HG02610 (cell line): ENCODE measurements at regions not wholly inside any gene's neighbourhood (a gene's known extent, or its start where the extent isn't known, plus 50 kb on each side); places are given as distances from the start of the nearest gene placed in this dataset.

Source experiments
- ATAC-seq: cut with Tn5 transposase; IDR thresholded peaks from one replicate; pipeline ENCODE4 v1.9.1; 2021; ENCODE audit warnings: mild to moderate bottlenecking, moderate library complexity; ENCODE audit not compliant: unreplicated experiment

DNA sequence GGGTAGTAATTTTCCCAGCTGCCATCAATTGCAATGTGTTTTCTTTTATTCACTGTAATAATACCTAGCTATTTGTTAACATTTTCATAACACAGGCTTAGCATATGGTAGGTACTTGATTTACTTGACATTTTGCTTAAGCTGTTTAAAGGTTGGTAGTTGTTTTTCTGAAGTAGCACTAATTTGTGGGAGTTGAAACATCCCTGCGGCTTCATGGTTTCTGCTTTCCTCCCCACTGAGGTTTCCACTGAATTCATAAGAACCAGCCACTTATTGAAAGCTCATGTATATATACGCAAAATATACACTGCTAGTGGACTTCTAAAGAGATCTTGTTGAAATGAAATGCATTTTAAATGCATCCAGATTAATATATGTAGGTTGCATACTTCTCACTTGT, 559.9 kb downstream of the TLE4 start:
- no peak for ATAC-seq

- no peak for ATAC-seq
Measured at GRCh38 chr9:80127920-80128319, 556.2 kb downstream of the TLE4 start.

DNA sequence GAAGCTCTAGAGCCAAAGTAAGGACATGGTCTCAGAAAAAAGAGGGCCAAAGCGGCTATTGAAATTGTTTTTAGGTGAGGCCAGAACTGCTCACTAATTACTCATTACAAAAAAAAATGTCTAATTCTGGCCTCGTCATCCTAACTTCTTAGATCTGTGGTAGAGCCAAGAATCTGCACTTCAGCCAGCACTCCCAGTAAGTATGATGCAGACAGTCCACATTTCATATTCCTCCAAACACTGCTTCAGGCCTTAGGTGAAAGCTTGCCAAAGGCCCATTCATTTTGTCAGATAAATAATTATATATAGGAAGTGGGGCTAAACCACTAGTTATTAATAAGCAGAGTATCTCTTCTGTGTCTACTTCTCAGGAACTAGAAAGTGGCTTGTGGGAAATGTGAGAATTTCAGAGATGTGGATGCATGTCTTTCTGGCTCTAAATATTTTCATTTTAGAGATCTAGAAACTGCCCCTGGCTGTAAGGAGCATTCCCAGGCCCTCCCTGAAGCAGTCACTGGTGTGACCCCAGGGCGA, 554.0 kb downstream of the TLE4 start:
- ATAC-seq: no peak

- no peak for ATAC-seq
Measured at GRCh38 chr9:80117031-80117430, 545.3 kb downstream of the TLE4 start.

DNA sequence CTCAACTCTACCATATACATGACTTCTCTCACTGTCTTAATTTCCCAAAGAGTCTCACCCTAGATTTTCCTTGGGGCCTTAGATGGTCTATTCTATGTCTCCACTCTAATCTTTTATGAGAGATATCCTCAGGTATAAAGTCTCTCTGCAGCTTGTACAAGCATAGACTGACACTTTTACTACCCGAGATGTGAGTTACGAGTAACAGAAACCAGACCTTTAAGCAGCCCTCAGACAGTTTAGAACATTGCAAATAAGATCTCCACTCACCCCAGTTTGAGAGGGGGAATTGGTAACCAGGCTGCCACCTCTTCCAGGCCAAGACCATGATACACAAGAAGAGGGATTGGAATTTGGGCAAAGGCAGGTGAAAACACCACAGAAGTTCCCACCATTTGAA, 542.5 kb downstream of the TLE4 start:
- ATAC-seq: no peak

GRCh38 chr9:80107931-80108660, 536.3 kb downstream of the TLE4 start:
- no peak for ATAC-seq

GRCh38 chr9:80097476-80097875, 525.7 kb downstream of the TLE4 start:
- no peak for ATAC-seq

DNA sequence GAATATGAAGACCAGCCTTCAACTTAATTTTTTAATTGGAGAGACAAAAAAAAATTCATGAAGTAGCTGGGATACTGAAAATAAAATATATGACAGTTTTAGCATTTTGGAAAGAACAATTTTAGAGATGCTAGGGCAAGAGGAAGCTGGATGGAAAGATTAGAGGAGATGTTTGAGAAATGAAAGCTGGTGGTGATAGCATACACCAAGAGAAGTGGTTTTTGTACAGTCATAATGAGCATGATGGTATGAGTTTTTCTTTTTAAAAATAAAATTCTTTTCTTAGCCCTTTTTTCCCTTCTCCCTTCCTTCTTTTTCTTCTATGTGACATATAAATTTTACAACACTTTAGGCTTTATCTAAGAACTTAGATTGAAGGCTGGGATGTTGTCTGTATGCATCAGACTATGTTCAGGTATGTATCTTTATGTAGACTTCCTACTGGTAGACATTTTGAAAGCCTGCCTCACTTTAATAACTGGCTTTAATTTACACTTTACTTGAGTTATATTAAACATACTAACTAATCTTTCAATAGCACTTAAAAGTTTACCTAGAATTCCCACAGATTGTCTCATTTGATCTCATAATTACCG, 522.5 kb downstream of the TLE4 start:
- ATAC-seq: peak; percentile 75

DNA sequence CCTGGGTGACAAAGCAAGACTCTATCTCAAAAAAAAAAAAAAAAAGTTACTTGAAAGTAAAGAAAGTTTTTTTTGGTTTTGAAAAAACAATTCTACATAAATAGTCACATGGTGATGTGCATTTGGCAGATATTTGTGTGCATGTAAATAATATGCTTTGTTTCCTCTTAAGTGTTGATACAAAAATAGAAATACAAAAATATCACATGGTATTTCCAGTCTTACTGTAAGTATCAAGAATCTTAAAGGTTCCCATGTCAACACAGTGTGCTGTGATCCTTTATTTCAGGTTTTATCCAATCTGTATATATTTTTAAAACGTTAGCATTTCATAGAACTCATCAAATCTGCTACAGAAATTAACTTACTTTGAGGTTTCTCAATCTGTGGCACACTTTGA, 521.9 kb downstream of the TLE4 start:
- no peak for ATAC-seq

GRCh38 chr9:80091526-80091925, 519.8 kb downstream of the TLE4 start:
- no peak for ATAC-seq

DNA sequence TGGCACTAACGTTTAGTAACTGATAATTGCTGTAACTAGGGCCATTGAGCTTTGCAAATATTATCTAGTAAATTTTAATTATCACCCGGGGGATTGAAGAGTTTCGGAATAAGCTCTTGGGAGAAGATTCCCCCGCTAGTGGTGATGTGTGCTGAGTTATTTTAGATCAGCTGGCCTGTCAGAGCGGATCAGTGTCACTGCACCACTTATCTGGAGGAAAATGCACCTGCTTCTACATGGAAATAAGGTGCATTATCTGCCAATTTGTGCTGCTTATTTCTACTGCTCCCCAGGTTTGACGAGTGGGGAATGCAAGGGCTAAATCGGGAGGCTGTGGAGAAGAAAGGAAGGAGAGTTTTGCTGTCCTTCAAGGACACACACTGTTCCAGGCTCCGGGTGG, 518.6 kb downstream of the TLE4 start:
- ATAC-seq: no peak

- no peak for ATAC-seq
Measured at GRCh38 chr9:80086822-80087345, 515.1 kb downstream of the TLE4 start.

GRCh38 chr9:80086386-80086785, 514.6 kb downstream of the TLE4 start:
- ATAC-seq: no peak

DNA sequence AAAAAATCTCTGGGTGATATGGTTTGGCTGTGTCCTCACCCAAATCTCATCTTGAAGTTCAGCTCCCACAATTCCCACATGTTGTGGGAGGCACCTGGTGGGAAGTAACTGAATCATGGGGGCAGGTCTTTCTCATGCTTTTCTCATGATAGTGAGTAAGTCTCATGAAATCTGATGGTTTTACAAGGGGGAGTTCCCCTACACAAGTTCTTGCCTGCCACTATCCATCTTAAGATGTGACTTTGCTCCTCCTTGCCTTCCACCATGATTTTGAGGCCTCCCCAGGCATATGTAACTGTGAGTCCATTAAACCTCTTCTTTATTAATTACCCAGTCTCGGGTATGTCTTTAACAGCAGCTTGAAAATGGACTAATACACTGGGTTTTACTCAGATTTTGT, 513.9 kb downstream of the TLE4 start:
- ATAC-seq: no peak

DNA sequence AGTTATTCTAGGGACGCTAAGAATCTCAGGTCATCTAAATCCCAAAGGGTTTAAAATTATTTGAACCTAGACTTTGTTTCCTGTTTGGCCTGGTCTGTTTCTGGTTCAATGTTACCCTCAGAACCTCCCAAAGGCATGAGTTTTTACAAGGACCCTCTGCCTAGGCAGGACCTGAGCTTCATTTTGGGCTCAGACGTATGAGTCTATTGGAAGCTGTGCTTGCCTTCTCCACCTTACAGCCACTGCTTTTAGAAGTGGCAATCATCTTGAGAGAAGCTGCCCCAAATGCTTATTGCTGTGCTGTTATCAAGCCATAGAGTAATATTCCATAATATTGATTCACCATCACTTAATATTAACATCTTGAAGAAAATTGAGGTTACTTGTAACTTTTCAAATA, 510.4 kb downstream of the TLE4 start:
- no peak for ATAC-seq

- no peak for ATAC-seq
Measured at GRCh38 chr9:80078826-80079225, 507.1 kb downstream of the TLE4 start.

DNA sequence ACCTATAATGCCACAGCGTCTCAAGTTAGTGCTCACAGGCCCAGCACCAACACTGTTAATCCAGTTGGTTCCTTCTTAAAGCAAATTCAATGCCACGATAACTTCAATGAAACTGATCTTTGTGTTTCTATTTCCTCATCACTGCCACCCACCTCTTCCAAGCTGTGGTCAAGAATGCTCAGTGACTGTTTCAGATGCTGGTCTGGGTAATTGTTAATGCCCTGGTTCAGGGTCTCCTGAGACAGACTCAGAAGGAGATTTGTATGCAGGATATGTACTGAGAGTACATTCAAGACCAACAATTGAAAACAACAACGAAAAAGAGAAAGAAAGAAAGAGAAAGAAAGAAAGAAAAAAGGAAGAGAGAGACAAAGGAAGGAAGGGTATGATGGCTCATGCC, 505.3 kb downstream of the TLE4 start:
- no peak for ATAC-seq

DNA sequence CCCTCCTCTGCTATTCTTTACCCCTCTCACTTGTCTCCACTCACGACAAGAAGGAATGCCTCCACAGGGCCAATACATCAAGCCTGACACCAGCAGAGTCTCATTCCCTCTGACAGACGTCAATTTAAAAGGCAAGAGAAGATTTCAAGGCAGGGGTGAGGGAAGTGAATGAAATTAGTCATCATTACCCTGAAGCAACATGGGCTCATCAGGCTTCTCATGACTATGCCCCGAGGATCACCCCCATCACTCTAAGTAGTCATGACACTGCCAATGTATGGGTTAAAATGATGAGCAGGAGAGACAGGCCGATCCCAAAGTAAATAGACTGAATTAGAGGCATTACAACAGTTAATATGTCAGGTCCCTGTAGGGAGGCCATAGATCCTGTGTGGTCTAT, 504.4 kb downstream of the TLE4 start:
- no peak for ATAC-seq

GRCh38 chr9:80074439-80074838, 502.7 kb downstream of the TLE4 start:
- ATAC-seq: no peak

GRCh38 chr9:80072451-80072850, 500.7 kb downstream of the TLE4 start:
- ATAC-seq: no peak

GRCh38 chr9:80070071-80070742, 498.4 kb downstream of the TLE4 start:
- ATAC-seq: no peak

DNA sequence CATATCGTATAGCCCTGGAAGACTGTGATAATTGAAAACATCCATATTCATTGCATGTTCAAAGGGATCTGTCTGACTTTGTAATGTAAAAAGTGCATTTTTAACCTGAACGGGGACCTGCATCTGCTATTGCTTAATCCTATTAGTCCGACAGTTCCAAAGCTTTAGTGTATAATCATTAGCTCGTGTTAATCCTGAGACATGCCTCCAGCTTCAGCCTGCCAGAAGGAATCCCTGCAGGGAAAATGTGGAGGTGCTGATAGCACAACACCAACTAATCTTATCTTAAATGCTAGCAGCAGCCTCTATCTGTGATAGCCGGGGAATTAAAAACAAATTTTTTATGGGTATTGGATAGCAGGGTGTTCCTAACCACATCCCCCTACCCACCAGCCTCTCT, 495.2 kb downstream of the TLE4 start:
- no peak for ATAC-seq
